Activated naive CD8-positive, alpha-beta T cell treated with anti-CD3 and anti-CD28 coated beads, Interleukin-2, amount 50 U/mL, for 16 hours (primary cell): ENCODE measurements at regions not wholly inside any gene's neighbourhood (a gene's known extent, or its start where the extent isn't known, plus 50 kb on each side); places are given as distances from the start of the nearest gene placed in this dataset.

Experiments used
- DNase-seq: peaks from one replicate; pipeline ENCODE4 v3.0.0-alpha.2; 2020; ENCODE audit warnings: low read depth, low spot score

- no peak for DNase-seq
Observed at GRCh38 chr14:96727980-96728717, 69.0 kb upstream of the VRK1 start.

- no peak for DNase-seq
Observed at GRCh38 chr14:96729889-96730288, 67.3 kb upstream of the VRK1 start.

GRCh38 chr14:96730386-96730785, 66.8 kb upstream of the VRK1 start:
- DNase-seq = no peak

- DNase-seq = no peak
Observed at GRCh38 chr14:96734076-96734622, 63.0 kb upstream of the VRK1 start.

- no peak for DNase-seq
Observed at GRCh38 chr14:96735526-96735925, 61.7 kb upstream of the VRK1 start.

GRCh38 chr14:96736439-96736838, 60.7 kb upstream of the VRK1 start:
- no peak for DNase-seq

- DNase-seq = no peak
Observed at GRCh38 chr14:96737881-96738280, 59.3 kb upstream of the VRK1 start.

- DNase-seq = no peak
Observed at GRCh38 chr14:96739200-96739910, 57.8 kb upstream of the VRK1 start.

- peak; percentile 44 for DNase-seq
Observed at GRCh38 chr14:96741151-96741977, 55.8 kb upstream of the VRK1 start.

- no peak for DNase-seq
Observed at GRCh38 chr14:96744262-96744661, 52.9 kb upstream of the VRK1 start.

- DNase-seq = no peak
Observed at GRCh38 chr14:96745500-96746051, 51.6 kb upstream of the VRK1 start.

- DNase-seq = no peak
Observed at GRCh38 chr14:96746101-96746500, 51.1 kb upstream of the VRK1 start.

GRCh38 chr14:96747006-96747405, 50.2 kb upstream of the VRK1 start:
- no peak for DNase-seq
